Panc1 (cell line): ENCODE measurements at regions not wholly inside any gene's neighbourhood (a gene's known extent, or its start where the extent isn't known, plus 50 kb on each side); places are given as distances from the start of the nearest gene placed in this dataset.

ENCODE experiments used
- POLR2AphosphoS5 ChIP-seq: IDR thresholded peaks from 2 replicates; pipeline ENCODE4 v1.6.1; 2012; ENCODE audit warnings: mild to moderate bottlenecking, low read depth, low read length, moderate library complexity
- REST ChIP-seq, 2 experiments: IDR thresholded peaks; 2 replicates each; pipeline ENCODE4 v1.6.1; 2011 to 2012; ENCODE audit warnings: low read depth in 2 of 2, control low read depth in 1 of 2, low read length in 1 of 2, mild to moderate bottlenecking in 1 of 2, moderate library complexity in 1 of 2; ENCODE audit not compliant: insufficient read depth in 1 of 2
- TCF7L2 ChIP-seq: IDR thresholded peaks from 2 replicates; pipeline ENCODE4 v1.6.1; 2011; ENCODE audit warnings: mild to moderate bottlenecking, low read depth, low read length, inconsistent platforms
- TF ChIP-seq, protein P1 (sequence below): fragments of 450-650 bp; IDR thresholded peaks from 2 replicates; pipeline ENCODE4 v1.5.1; 2017; ENCODE audit warnings: mild to moderate bottlenecking

DNA sequence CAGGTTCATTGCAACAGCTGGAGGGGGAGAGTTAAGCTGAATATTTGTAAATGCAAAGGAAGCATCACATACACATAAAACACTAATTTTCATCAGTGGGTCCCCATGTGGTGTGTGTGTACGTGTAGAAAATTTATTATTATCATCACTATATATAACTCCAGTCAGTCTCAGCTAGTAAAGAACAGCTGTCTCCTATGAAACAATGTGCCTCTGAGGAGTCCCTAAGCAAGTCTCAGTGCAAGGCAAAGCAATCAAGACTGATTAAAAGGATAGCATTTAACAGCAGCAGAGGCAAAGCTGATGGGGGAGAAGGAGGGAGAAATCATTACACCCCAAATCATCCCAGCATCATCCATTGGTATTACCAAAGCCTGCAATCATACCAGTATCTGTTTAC, 104.2 kb upstream of the MARCHF11 start:
- TF ChIP-seq, protein P1, sequence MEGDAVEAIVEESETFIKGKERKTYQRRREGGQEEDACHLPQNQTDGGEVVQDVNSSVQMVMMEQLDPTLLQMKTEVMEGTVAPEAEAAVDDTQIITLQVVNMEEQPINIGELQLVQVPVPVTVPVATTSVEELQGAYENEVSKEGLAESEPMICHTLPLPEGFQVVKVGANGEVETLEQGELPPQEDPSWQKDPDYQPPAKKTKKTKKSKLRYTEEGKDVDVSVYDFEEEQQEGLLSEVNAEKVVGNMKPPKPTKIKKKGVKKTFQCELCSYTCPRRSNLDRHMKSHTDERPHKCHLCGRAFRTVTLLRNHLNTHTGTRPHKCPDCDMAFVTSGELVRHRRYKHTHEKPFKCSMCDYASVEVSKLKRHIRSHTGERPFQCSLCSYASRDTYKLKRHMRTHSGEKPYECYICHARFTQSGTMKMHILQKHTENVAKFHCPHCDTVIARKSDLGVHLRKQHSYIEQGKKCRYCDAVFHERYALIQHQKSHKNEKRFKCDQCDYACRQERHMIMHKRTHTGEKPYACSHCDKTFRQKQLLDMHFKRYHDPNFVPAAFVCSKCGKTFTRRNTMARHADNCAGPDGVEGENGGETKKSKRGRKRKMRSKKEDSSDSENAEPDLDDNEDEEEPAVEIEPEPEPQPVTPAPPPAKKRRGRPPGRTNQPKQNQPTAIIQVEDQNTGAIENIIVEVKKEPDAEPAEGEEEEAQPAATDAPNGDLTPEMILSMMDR: no peak
- TF ChIP-seq POLR2AphosphoS5: no peak
- no peak for TF ChIP-seq REST (IDR thresholded peaks at IDR 0.05; ENCODE audit: insufficient read depth in 1 of 2, low read depth in 2 of 2, low read length in 1 of 2)
- TF ChIP-seq TCF7L2: no peak
